Ascending aorta (tissue), 2 donors: ENCODE measurements at regions not wholly inside any gene's neighbourhood (a gene's known extent, or its start where the extent isn't known, plus 50 kb on each side); places are given as distances from the start of the nearest gene placed in this dataset.

Source experiments
- DNase-seq, 2 donors: peaks; one replicate each; pipeline ENCODE4 v3.0.0-alpha.2; 2019; ENCODE audit warnings: low spot score in 2 of 2
- H3K27ac ChIP-seq, 2 donors: fragments of 200-600 bp; sonication (generic); one replicate each; pipeline ENCODE4 v1.5.1; 2016 to 2017; ENCODE audit warnings: mild to moderate bottlenecking in 1 of 2
- H3K27me3 ChIP-seq: fragments of 200-600 bp; sonication (generic); one replicate; pipeline ENCODE4 v1.5.1; 2017
- H3K36me3 ChIP-seq, 2 donors: fragments of 200-600 bp; sonication (generic); one replicate each; pipeline ENCODE4 v1.5.1; 2016
- H3K4me1 ChIP-seq, 2 donors: fragments of 200-600 bp; sonication (generic); one replicate each; pipeline ENCODE4 v1.5.1; 2016 to 2017; ENCODE audit warnings: mild to moderate bottlenecking in 1 of 2
- H3K4me3 ChIP-seq, 2 donors: fragments of 200-600 bp; sonication (generic); one replicate each; pipeline ENCODE4 v1.5.1; 2016 to 2017; ENCODE audit warnings: mild to moderate bottlenecking in 1 of 2
- H3K9me3 ChIP-seq, 2 donors: fragments of 200-600 bp; sonication (generic); one replicate each; pipeline ENCODE4 v1.5.1; 2016
- CTCF ChIP-seq, 3 experiments: fragments of 200-600 bp in 2 of 3; fragments of 450-650 bp in 1 of 3; sonication (generic) in 2 of 3; IDR thresholded peaks; one replicate each; pipeline ENCODE4 v1.5.1; 2016 to 2019; ENCODE audit warnings: antibody characterized with exemption in 3 of 3, mild to moderate bottlenecking in 1 of 3, moderate library complexity in 1 of 3
- intact Hi-C: fragments of 100-400 bp; cut with DNase I; formaldehyde crosslinking; loops from one replicate; pipeline ENCODE4 v1.15.1; 2023

- H3K4me3 ChIP-seq: no peak overlapping the region
- no peaks in the 10 kb centered on the region for H3K4me1 ChIP-seq
- H3K27me3 ChIP-seq: no peaks in the 10 kb centered on the region
- H3K36me3 ChIP-seq: no peaks in the 10 kb centered on the region
- no peak for DNase-seq
- TF ChIP-seq CTCF (IDR thresholded peaks at IDR 0.05): no peak
- no peaks in the 10 kb centered on the region for H3K9me3 ChIP-seq
- no peak overlapping the region for H3K27ac ChIP-seq
- intact Hi-C loops: no loop called here
These were observed 936.8 kb downstream of the EPHA3 start for GRCh38 chr3:90044084-90044816.

GRCh38 chr3:90052425-90052950 is 945.1 kb downstream of the EPHA3 start:
- H3K4me3 ChIP-seq: no peak overlapping the region
- no peak for TF ChIP-seq CTCF (IDR thresholded peaks at IDR 0.05)
- intact Hi-C loops: no loop called here

GRCh38 chr3:90054311-90054710 is 946.9 kb downstream of the EPHA3 start:
- no peaks in the 10 kb centered on the region for H3K27me3 ChIP-seq
- H3K4me1 ChIP-seq: no peaks in the 10 kb centered on the region
- peak overlapping the region; percentile 1 to 6 for H3K27ac ChIP-seq
- H3K4me3 ChIP-seq: no peak overlapping the region
- intact Hi-C loops: no loop called here
- no peaks in the 10 kb centered on the region for H3K9me3 ChIP-seq
- no peak for TF ChIP-seq CTCF (IDR thresholded peaks at IDR 0.05)
- no peaks in the 10 kb centered on the region for H3K36me3 ChIP-seq
- no peak for DNase-seq

More at GRCh38 chr3:90052425-90052950, 945.1 kb downstream of the EPHA3 start:
- no peaks in the 10 kb centered on the region for H3K4me1 ChIP-seq
- H3K36me3 ChIP-seq: no peaks in the 10 kb centered on the region
- no peaks in the 10 kb centered on the region for H3K9me3 ChIP-seq
- DNase-seq: no peak
- no peaks in the 10 kb centered on the region for H3K27me3 ChIP-seq
- no peak overlapping the region for H3K27ac ChIP-seq

GRCh38 chr3:90055666-90056065 is 948.2 kb downstream of the EPHA3 start:
- no peak overlapping the region for H3K4me3 ChIP-seq
- DNase-seq: no peak
- intact Hi-C loops: no loop called here
- H3K4me1 ChIP-seq: no peaks in the 10 kb centered on the region
- H3K27ac ChIP-seq: no peak overlapping the region
- H3K36me3 ChIP-seq: no peaks in the 10 kb centered on the region
- no peaks in the 10 kb centered on the region for H3K27me3 ChIP-seq
- no peaks in the 10 kb centered on the region for H3K9me3 ChIP-seq
- no peak for TF ChIP-seq CTCF (IDR thresholded peaks at IDR 0.05)

- Histone ChIP-seq H3K9me3 (no peaks in the 10 kb centered on the region), H3K4me1 (no peaks in the 10 kb centered on the region), H3K27ac (no peak overlapping the region), H3K27me3 (no peaks in the 10 kb centered on the region), H3K4me3 (no peak overlapping the region), H3K36me3 (no peaks in the 10 kb centered on the region)
- TF ChIP-seq CTCF (IDR thresholded peaks at IDR 0.05): no peak
- intact Hi-C loops: no loop called here
- DNase-seq: no peak
These were observed 949.0 kb downstream of the EPHA3 start for GRCh38 chr3:90056281-90057032.
